Skin of body (tissue), 2 donors: ENCODE measurements at regions not wholly inside any gene's neighbourhood (a gene's known extent, or its start where the extent isn't known, plus 50 kb on each side); places are given as distances from the start of the nearest gene placed in this dataset. TPM values are rescaled to one million over a fixed set of nuclear protein-coding genes. Genes with fewer than 3 reads are reported as not detected.

Experiments used
- DNase-seq: peaks from one replicate; lab custom pipeline; 2025; lab: John Stamatoyannopoulos, UW
- small RNA-seq: library from RNA; depleted of rRNA; stranded (forward); fragments of <200 nt; gene quantifications from one replicate; pipeline ENCODE3, GENCODE V24; 2014; ENCODE audit warnings: low replicate concordance

GRCh38 chr3:76961284-76961683 is 78.6 kb upstream of the ROBO2 start:
- no peak for DNase-seq

- no peak for DNase-seq
Observed at GRCh38 chr3:76965122-76965725, 74.7 kb upstream of the ROBO2 start.

DNA sequence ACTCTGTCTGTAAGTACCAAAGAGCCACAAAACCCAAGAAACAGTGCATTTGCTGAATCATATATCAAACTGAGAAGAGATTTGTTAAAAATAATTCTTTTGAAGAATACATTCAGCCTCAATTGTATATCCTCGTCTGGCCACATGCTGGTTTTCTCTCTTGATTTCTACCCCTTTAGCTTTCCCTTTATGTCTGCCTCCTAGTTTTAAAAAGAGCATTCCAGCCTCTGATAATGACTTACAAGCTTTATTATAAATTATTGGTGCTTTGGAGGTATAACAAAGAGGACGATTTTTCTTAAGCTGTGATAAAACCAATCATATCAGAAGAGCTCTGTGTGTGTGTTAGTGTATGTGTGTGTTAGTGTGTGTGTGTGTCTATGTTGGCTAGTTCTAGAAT is 70.4 kb upstream of the ROBO2 start:
- DNase-seq = no peak

- DNase-seq = no peak
Observed at GRCh38 chr3:76969996-76970615, 69.8 kb upstream of the ROBO2 start.

- no peak for DNase-seq
Observed at GRCh38 chr3:76972624-76973296, 67.1 kb upstream of the ROBO2 start.

DNA sequence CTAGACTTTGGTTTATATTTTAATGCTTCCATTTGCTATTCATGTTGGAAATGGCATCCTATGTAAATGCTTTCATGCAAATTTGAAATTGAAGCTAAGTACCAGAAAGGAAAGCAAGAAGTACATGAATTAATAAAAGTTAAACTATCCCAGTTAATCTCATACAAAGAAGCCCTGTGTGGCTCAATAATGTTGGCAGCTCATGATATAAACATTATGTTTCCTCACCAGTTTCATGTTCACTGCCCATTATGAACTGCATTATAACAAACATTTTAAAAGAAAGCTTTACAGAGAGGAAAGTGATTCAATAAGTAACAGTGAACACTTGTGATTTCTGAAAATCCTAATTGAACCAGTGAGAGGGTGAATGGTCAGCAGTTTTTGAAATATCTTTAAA is 62.9 kb upstream of the ROBO2 start:
- no peak for DNase-seq

DNA sequence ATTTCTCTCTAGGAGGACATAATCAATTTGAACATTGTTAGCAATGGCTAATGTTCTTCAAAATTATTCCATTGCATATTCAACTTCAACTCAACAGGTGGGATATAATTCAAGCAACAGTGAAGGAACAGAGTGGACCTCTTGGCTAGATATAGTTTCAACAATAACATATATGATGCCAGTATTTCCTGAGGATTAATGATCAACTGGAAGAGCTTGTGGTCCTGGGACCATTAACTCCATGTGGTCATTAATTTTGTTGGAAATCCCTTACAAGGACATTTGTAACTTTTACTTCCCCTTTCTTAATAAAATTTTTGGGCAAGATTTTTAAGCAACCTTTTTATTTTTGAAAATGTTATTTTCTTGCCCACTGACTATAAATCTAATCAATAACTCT is 54.3 kb upstream of the ROBO2 start:
- DNase-seq = no peak

DNA sequence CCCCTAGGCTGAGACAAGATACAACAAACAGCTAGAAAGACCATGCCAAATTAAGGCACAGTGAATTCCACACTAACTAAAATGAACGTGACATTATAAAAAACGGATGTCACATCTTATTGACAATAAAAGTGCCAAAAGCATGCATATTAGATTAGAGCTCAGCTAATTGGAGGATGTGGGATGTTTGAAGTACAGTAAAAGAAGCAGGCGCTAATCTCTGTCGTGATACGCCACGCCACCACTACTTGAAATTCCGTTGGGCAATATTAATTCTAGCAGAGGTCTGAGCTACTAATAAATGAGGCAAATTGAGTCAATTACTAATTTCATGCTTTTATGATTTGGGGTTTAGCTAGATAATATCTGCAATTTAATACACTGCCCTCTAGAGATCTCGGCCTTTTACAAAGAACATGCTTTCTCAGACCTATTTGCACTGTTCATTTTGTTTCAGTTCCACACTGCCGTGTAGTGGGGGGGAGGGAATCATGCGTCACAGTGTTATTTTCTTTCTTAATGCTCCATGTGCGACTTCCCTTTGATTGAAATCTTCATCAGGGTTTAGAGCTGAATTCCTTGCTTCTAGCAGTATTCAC is 52.9 kb upstream of the ROBO2 start:
- DNase-seq = no peak

Small RNA genes lying in the stretch of these regions (small RNA-seq; reads per million reads assigned to genes)
- not detected for gene RF00019
